ENCODE measurements at regions not wholly inside any gene's neighbourhood (a gene's known extent, or its start where the extent isn't known, plus 50 kb on each side); places are given as distances from the start of the nearest gene placed in this dataset.

DNA sequence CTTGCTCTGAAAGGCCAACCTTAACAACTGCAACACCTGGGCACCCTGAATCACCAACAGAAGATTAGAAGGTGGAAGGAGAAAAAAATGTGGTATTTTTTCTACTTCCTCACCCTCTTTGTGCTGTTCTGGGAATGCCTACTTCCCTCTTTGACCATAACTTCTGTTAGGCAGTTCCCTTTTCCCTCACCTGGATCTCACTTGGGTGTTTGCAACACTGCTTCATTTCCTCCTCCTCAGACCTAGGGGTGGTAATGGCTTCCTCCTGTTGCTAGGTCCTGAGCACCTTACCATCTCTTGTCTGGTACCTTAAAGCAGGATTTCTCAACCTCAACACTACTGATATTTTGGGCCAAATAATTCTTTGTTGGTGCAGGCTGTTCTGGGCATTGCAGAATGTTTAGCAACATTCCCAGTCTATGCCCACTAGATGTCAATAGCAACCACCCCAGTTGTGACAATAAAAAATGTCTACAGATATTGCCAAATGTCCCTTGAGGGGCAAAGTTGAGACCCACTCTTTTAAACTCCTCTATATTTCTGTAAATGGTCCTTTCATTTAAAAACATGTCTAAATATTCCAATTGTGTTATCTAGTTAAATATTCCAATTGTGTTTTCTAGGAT lies 300.0 kb upstream of the VLDLR start:
- Histone ChIP-seq H3K4me1 (ENCODE audit: insufficient read depth, low read length, poor library complexity, severe bottlenecking) (no peaks in the 10 kb centered on the region), H3K4me3 (ENCODE audit: low read length, poor library complexity, severe bottlenecking) (no peak overlapping the region), H3F3A (ENCODE audit: low read depth) (no peaks in the 10 kb centered on the region), H3K9me2 (replicated peaks; ENCODE audit: low read depth, low read length) (no peaks in the 10 kb centered on the region), H3K27me3 (ENCODE audit: insufficient read depth, low read length, poor library complexity, severe bottlenecking) (no peaks in the 10 kb centered on the region), H3K9ac (ENCODE audit: low read depth, low read length, poor library complexity, severe bottlenecking) (no peak overlapping the region), H4K20me1 (ENCODE audit: insufficient read depth, low read length, poor library complexity, severe bottlenecking) (no peaks in the 10 kb centered on the region), H3K9me3 (ENCODE audit: insufficient read depth, low read depth, low read length) (no peaks in the 10 kb centered on the region), H3K79me2 (ENCODE audit: insufficient read depth, low read length) (no peaks in the 10 kb centered on the region), H3K36me3 (ENCODE audit: insufficient read depth, low read length) (no peaks in the 10 kb centered on the region), H2AFZ (ENCODE audit: low read length) (no peak overlapping the region), H3K4me2 (ENCODE audit: low read depth, low read length, poor library complexity, severe bottlenecking) (no peak overlapping the region)
- no peak for TF ChIP-seq EZH2phosphoT487 (IDR thresholded peaks at IDR 0.05; ENCODE audit: borderline replicate concordance)
- TF ChIP-seq, protein P1, sequence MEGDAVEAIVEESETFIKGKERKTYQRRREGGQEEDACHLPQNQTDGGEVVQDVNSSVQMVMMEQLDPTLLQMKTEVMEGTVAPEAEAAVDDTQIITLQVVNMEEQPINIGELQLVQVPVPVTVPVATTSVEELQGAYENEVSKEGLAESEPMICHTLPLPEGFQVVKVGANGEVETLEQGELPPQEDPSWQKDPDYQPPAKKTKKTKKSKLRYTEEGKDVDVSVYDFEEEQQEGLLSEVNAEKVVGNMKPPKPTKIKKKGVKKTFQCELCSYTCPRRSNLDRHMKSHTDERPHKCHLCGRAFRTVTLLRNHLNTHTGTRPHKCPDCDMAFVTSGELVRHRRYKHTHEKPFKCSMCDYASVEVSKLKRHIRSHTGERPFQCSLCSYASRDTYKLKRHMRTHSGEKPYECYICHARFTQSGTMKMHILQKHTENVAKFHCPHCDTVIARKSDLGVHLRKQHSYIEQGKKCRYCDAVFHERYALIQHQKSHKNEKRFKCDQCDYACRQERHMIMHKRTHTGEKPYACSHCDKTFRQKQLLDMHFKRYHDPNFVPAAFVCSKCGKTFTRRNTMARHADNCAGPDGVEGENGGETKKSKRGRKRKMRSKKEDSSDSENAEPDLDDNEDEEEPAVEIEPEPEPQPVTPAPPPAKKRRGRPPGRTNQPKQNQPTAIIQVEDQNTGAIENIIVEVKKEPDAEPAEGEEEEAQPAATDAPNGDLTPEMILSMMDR (conservative IDR thresholded peaks at IDR 0.05; ENCODE audit: low read length), result peak; percentile 25; the same call in 1 of the 2 replicates

DNA sequence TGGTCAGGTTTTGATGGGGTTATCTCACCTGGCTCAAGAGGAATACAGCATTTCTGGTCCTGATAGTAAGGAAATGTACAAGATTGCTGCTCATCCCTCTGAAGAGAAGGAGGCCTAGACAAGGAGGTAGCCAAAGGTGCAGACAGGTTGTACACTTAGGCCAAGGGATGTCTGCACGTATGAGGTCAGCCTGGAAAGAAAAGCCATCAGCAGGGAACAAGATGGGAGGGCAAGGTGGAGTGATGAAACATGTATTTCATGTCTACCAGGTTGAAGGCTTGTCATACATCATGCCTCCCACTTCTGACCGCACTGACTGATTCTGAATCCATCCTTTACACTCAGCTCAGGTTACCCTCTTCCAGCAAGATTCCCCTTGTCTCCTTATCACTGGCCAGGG lies 296.8 kb upstream of the VLDLR start:
- H4K20me1 ChIP-seq (ENCODE audit: insufficient read depth, low read length, poor library complexity, severe bottlenecking), result no peaks in the 10 kb centered on the region
- no peaks in the 10 kb centered on the region for H3K9me2 ChIP-seq (replicated peaks; ENCODE audit: low read depth, low read length)
- TF ChIP-seq, protein P1 (conservative IDR thresholded peaks at IDR 0.05; ENCODE audit: low read length), result no peak
- TF ChIP-seq EZH2phosphoT487 (IDR thresholded peaks at IDR 0.05; ENCODE audit: borderline replicate concordance), result no peak

DNA sequence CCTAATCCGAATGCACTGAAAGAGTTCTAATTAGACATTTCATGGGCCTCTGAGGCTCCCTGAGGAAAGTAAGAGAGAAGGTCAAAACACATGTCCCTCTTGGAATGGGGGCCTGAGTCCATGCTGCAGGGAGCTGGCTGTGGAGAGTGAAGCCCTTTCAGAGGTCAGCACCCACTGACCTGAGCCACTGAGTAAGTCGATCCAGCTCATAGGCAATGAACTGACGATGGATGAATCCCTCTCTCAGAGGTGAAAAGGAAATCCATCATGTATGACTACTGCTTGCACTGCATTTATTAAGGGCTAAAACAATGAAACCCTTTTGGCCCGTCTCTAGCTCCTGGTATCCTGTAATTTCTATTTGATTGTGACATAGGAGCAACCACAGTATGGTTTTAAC lies 288.9 kb upstream of the VLDLR start:
- no peak for TF ChIP-seq EZH2phosphoT487 (IDR thresholded peaks at IDR 0.05; ENCODE audit: borderline replicate concordance)
- TF ChIP-seq, protein P1 (conservative IDR thresholded peaks at IDR 0.05; ENCODE audit: low read length), result no peak
- no peaks in the 10 kb centered on the region for H3F3A ChIP-seq (ENCODE audit: low read depth)

More for the DNA sequence above, 296.8 kb upstream of the VLDLR start:
- Histone ChIP-seq H3K4me2 (ENCODE audit: low read depth, low read length, poor library complexity, severe bottlenecking) (no peak overlapping the region), H3K79me2 (ENCODE audit: insufficient read depth, low read length) (no peaks in the 10 kb centered on the region), H3K9me3 (ENCODE audit: insufficient read depth, low read depth, low read length) (no peaks in the 10 kb centered on the region), H3K27me3 (ENCODE audit: insufficient read depth, low read length, poor library complexity, severe bottlenecking) (no peaks in the 10 kb centered on the region), H3K9ac (ENCODE audit: low read depth, low read length, poor library complexity, severe bottlenecking) (no peak overlapping the region), H2AFZ (ENCODE audit: low read length) (no peak overlapping the region), H3K36me3 (ENCODE audit: insufficient read depth, low read length) (no peaks in the 10 kb centered on the region), H3F3A (ENCODE audit: low read depth) (no peaks in the 10 kb centered on the region), H3K4me1 (ENCODE audit: insufficient read depth, low read length, poor library complexity, severe bottlenecking) (no peaks in the 10 kb centered on the region), H3K4me3 (ENCODE audit: low read length, poor library complexity, severe bottlenecking) (no peak overlapping the region)

More for the DNA sequence above, 288.9 kb upstream of the VLDLR start:
- no peak overlapping the region for H3K4me2 ChIP-seq (ENCODE audit: low read depth, low read length, poor library complexity, severe bottlenecking)
- no peak overlapping the region for H2AFZ ChIP-seq (ENCODE audit: low read length)
- H3K27me3 ChIP-seq (ENCODE audit: insufficient read depth, low read length, poor library complexity, severe bottlenecking), result no peaks in the 10 kb centered on the region
- H4K20me1 ChIP-seq (ENCODE audit: insufficient read depth, low read length, poor library complexity, severe bottlenecking), result no peaks in the 10 kb centered on the region
- H3K4me1 ChIP-seq (ENCODE audit: insufficient read depth, low read length, poor library complexity, severe bottlenecking), result no peaks in the 10 kb centered on the region
- H3K9me2 ChIP-seq (replicated peaks; ENCODE audit: low read depth, low read length), result no peaks in the 10 kb centered on the region
- no peaks in the 10 kb centered on the region for H3K9me3 ChIP-seq (ENCODE audit: insufficient read depth, low read depth, low read length)
- no peak overlapping the region for H3K9ac ChIP-seq (ENCODE audit: low read depth, low read length, poor library complexity, severe bottlenecking)
- H3K36me3 ChIP-seq (ENCODE audit: insufficient read depth, low read length), result no peaks in the 10 kb centered on the region
- H3K79me2 ChIP-seq (ENCODE audit: insufficient read depth, low read length), result no peaks in the 10 kb centered on the region
- no peak overlapping the region for H3K4me3 ChIP-seq (ENCODE audit: low read length, poor library complexity, severe bottlenecking)

Data from Loucy (cell line).